ENCODE measurements at regions not wholly inside any gene's neighbourhood (a gene's known extent, or its start where the extent isn't known, plus 50 kb on each side); places are given as distances from the start of the nearest gene placed in this dataset.
A peak's percentile ranks its signal among the peaks of the same experiment; 100 is the strongest.

GRCh38 chr20:24106801-24107445, 118.3 kb upstream of the GGTLC1 start:
- no peak for DNase-seq (ENCODE audit: low spot score)

- DNase-seq (ENCODE audit: low spot score) = no peak
Observed at GRCh38 chr20:24106150-24106800, 117.7 kb upstream of the GGTLC1 start.

- DNase-seq (ENCODE audit: low spot score) = no peak
Observed at GRCh38 chr20:24102749-24103333, 114.3 kb upstream of the GGTLC1 start.

GRCh38 chr20:24102290-24102689, 113.7 kb upstream of the GGTLC1 start:
- no peak for DNase-seq (ENCODE audit: low spot score)

GRCh38 chr20:24100370-24101011, 111.9 kb upstream of the GGTLC1 start:
- DNase-seq (ENCODE audit: low spot score) = peak; percentile 45

GRCh38 chr20:24098886-24099285, 110.3 kb upstream of the GGTLC1 start:
- DNase-seq (ENCODE audit: low spot score) = peak; percentile 39

- DNase-seq (ENCODE audit: low spot score) = no peak
Observed at GRCh38 chr20:24097506-24098245, 109.1 kb upstream of the GGTLC1 start.

GRCh38 chr20:24096864-24097450, 108.4 kb upstream of the GGTLC1 start:
- no peak for DNase-seq (ENCODE audit: low spot score)

- no peak for DNase-seq (ENCODE audit: low spot score)
Observed at GRCh38 chr20:24096264-24096663, 107.7 kb upstream of the GGTLC1 start.

GRCh38 chr20:24095756-24096155, 107.2 kb upstream of the GGTLC1 start:
- DNase-seq (ENCODE audit: low spot score) = peak; percentile 82

- no peak for DNase-seq (ENCODE audit: low spot score)
Observed at GRCh38 chr20:24095303-24095702, 106.7 kb upstream of the GGTLC1 start.

GRCh38 chr20:24089576-24089975, 101.0 kb upstream of the GGTLC1 start:
- peak; percentile 26 for DNase-seq (ENCODE audit: low spot score)

- DNase-seq (ENCODE audit: low spot score) = no peak
Observed at GRCh38 chr20:24086121-24086520, 97.5 kb upstream of the GGTLC1 start.

- DNase-seq (ENCODE audit: low spot score) = no peak
Observed at GRCh38 chr20:24084281-24084680, 95.7 kb upstream of the GGTLC1 start.

GRCh38 chr20:24081077-24081476, 92.5 kb upstream of the GGTLC1 start:
- DNase-seq (ENCODE audit: low spot score) = no peak

GRCh38 chr20:24079661-24080412, 91.3 kb upstream of the GGTLC1 start:
- no peak for DNase-seq (ENCODE audit: low spot score)

GRCh38 chr20:24077145-24077544, 88.6 kb upstream of the GGTLC1 start:
- DNase-seq (ENCODE audit: low spot score) = no peak

GRCh38 chr20:24070679-24071078, 82.1 kb upstream of the GGTLC1 start:
- DNase-seq (ENCODE audit: low spot score) = no peak

GRCh38 chr20:24066076-24066700, 77.6 kb upstream of the GGTLC1 start:
- DNase-seq (ENCODE audit: low spot score) = no peak

- DNase-seq (ENCODE audit: low spot score) = no peak
Observed at GRCh38 chr20:24064915-24065314, 76.3 kb upstream of the GGTLC1 start.

Data from umbilical cord (tissue), 1 donor.